ENCODE measurements at regions not wholly inside any gene's neighbourhood (a gene's known extent, or its start where the extent isn't known, plus 50 kb on each side); places are given as distances from the start of the nearest gene placed in this dataset.

- Histone ChIP-seq H3K4me3 (ENCODE audit: low read depth, low read length) (no peak overlapping the region), H3K4me1 (ENCODE audit: control insufficient read depth, insufficient read depth, low read length) (no peaks in the 10 kb centered on the region), H3K36me3 (ENCODE audit: control insufficient read depth, insufficient read depth, low read length) (no peaks in the 10 kb centered on the region), H3K9me3 (ENCODE audit: control insufficient read depth, insufficient read depth, low read length) (no peaks in the 10 kb centered on the region), H3K27me3 (ENCODE audit: control insufficient read depth, insufficient read depth, low read length) (no peaks in the 10 kb centered on the region), H3K9ac (ENCODE audit: low read depth, low read length) (no peak overlapping the region)
Measured at GRCh38 chr10:130336617-130337304, 200.6 kb downstream of the GLRX3 start.

GRCh38 chr10:130337305-130337640 lies 201.1 kb downstream of the GLRX3 start:
- Histone ChIP-seq H3K4me1 (ENCODE audit: control insufficient read depth, insufficient read depth, low read length) (no peaks in the 10 kb centered on the region), H3K9ac (ENCODE audit: low read depth, low read length) (no peak overlapping the region), H3K9me3 (ENCODE audit: control insufficient read depth, insufficient read depth, low read length) (no peaks in the 10 kb centered on the region), H3K4me3 (ENCODE audit: low read depth, low read length) (no peak overlapping the region), H3K36me3 (ENCODE audit: control insufficient read depth, insufficient read depth, low read length) (no peaks in the 10 kb centered on the region), H3K27me3 (ENCODE audit: control insufficient read depth, insufficient read depth, low read length) (no peaks in the 10 kb centered on the region)

- H3K9ac ChIP-seq (ENCODE audit: low read depth, low read length): no peak overlapping the region
- H3K9me3 ChIP-seq (ENCODE audit: control insufficient read depth, insufficient read depth, low read length): no peaks in the 10 kb centered on the region
- H3K4me3 ChIP-seq (ENCODE audit: low read depth, low read length): no peak overlapping the region
- no peaks in the 10 kb centered on the region for H3K36me3 ChIP-seq (ENCODE audit: control insufficient read depth, insufficient read depth, low read length)
- no peaks in the 10 kb centered on the region for H3K4me1 ChIP-seq (ENCODE audit: control insufficient read depth, insufficient read depth, low read length)
- H3K27me3 ChIP-seq (ENCODE audit: control insufficient read depth, insufficient read depth, low read length): no peaks in the 10 kb centered on the region
Measured at GRCh38 chr10:130337696-130338635, 201.8 kb downstream of the GLRX3 start.

GRCh38 chr10:130338636-130339024 lies 202.4 kb downstream of the GLRX3 start:
- Histone ChIP-seq H3K9me3 (ENCODE audit: control insufficient read depth, insufficient read depth, low read length) (no peaks in the 10 kb centered on the region), H3K9ac (ENCODE audit: low read depth, low read length) (no peak overlapping the region), H3K36me3 (ENCODE audit: control insufficient read depth, insufficient read depth, low read length) (no peaks in the 10 kb centered on the region), H3K27me3 (ENCODE audit: control insufficient read depth, insufficient read depth, low read length) (no peaks in the 10 kb centered on the region), H3K4me3 (ENCODE audit: low read depth, low read length) (no peak overlapping the region), H3K4me1 (ENCODE audit: control insufficient read depth, insufficient read depth, low read length) (no peaks in the 10 kb centered on the region)

- no peaks in the 10 kb centered on the region for H3K9me3 ChIP-seq (ENCODE audit: control insufficient read depth, insufficient read depth, low read length)
- no peaks in the 10 kb centered on the region for H3K4me1 ChIP-seq (ENCODE audit: control insufficient read depth, insufficient read depth, low read length)
- H3K4me3 ChIP-seq (ENCODE audit: low read depth, low read length): no peak overlapping the region
- H3K9ac ChIP-seq (ENCODE audit: low read depth, low read length): no peak overlapping the region
- no peaks in the 10 kb centered on the region for H3K36me3 ChIP-seq (ENCODE audit: control insufficient read depth, insufficient read depth, low read length)
- no peaks in the 10 kb centered on the region for H3K27me3 ChIP-seq (ENCODE audit: control insufficient read depth, insufficient read depth, low read length)
Measured at GRCh38 chr10:130339091-130339490, 202.9 kb downstream of the GLRX3 start.

- Histone ChIP-seq H3K4me1 (ENCODE audit: control insufficient read depth, insufficient read depth, low read length) (no peaks in the 10 kb centered on the region), H3K36me3 (ENCODE audit: control insufficient read depth, insufficient read depth, low read length) (no peaks in the 10 kb centered on the region), H3K9me3 (ENCODE audit: control insufficient read depth, insufficient read depth, low read length) (no peaks in the 10 kb centered on the region), H3K27me3 (ENCODE audit: control insufficient read depth, insufficient read depth, low read length) (no peaks in the 10 kb centered on the region), H3K9ac (ENCODE audit: low read depth, low read length) (no peak overlapping the region), H3K4me3 (ENCODE audit: low read depth, low read length) (no peak overlapping the region)
Measured at GRCh38 chr10:130339911-130340310, 203.7 kb downstream of the GLRX3 start.

- Histone ChIP-seq H3K9me3 (ENCODE audit: control insufficient read depth, insufficient read depth, low read length) (no peaks in the 10 kb centered on the region), H3K4me1 (ENCODE audit: control insufficient read depth, insufficient read depth, low read length) (no peaks in the 10 kb centered on the region), H3K9ac (ENCODE audit: low read depth, low read length) (no peak overlapping the region), H3K4me3 (ENCODE audit: low read depth, low read length) (no peak overlapping the region), H3K36me3 (ENCODE audit: control insufficient read depth, insufficient read depth, low read length) (no peaks in the 10 kb centered on the region), H3K27me3 (ENCODE audit: control insufficient read depth, insufficient read depth, low read length) (no peaks in the 10 kb centered on the region)
Measured at GRCh38 chr10:130340816-130341215, 204.6 kb downstream of the GLRX3 start.

GRCh38 chr10:130341356-130341755 lies 205.2 kb downstream of the GLRX3 start:
- no peaks in the 10 kb centered on the region for H3K9me3 ChIP-seq (ENCODE audit: control insufficient read depth, insufficient read depth, low read length)
- H3K4me1 ChIP-seq (ENCODE audit: control insufficient read depth, insufficient read depth, low read length): no peaks in the 10 kb centered on the region
- no peaks in the 10 kb centered on the region for H3K27me3 ChIP-seq (ENCODE audit: control insufficient read depth, insufficient read depth, low read length)
- H3K36me3 ChIP-seq (ENCODE audit: control insufficient read depth, insufficient read depth, low read length): no peaks in the 10 kb centered on the region
- H3K4me3 ChIP-seq (ENCODE audit: low read depth, low read length): no peak overlapping the region
- no peak overlapping the region for H3K9ac ChIP-seq (ENCODE audit: low read depth, low read length)

GRCh38 chr10:130345728-130346127 lies 209.5 kb downstream of the GLRX3 start:
- Histone ChIP-seq H3K36me3 (ENCODE audit: control insufficient read depth, insufficient read depth, low read length) (no peaks in the 10 kb centered on the region), H3K9me3 (ENCODE audit: control insufficient read depth, insufficient read depth, low read length) (no peaks in the 10 kb centered on the region), H3K4me3 (ENCODE audit: low read depth, low read length) (no peak overlapping the region), H3K27me3 (ENCODE audit: control insufficient read depth, insufficient read depth, low read length) (no peaks in the 10 kb centered on the region), H3K9ac (ENCODE audit: low read depth, low read length) (no peak overlapping the region), H3K4me1 (ENCODE audit: control insufficient read depth, insufficient read depth, low read length) (no peaks in the 10 kb centered on the region)

- H3K36me3 ChIP-seq (ENCODE audit: control insufficient read depth, insufficient read depth, low read length): no peaks in the 10 kb centered on the region
- no peaks in the 10 kb centered on the region for H3K9me3 ChIP-seq (ENCODE audit: control insufficient read depth, insufficient read depth, low read length)
- no peak overlapping the region for H3K4me3 ChIP-seq (ENCODE audit: low read depth, low read length)
- H3K9ac ChIP-seq (ENCODE audit: low read depth, low read length): no peak overlapping the region
- H3K4me1 ChIP-seq (ENCODE audit: control insufficient read depth, insufficient read depth, low read length): no peaks in the 10 kb centered on the region
- no peaks in the 10 kb centered on the region for H3K27me3 ChIP-seq (ENCODE audit: control insufficient read depth, insufficient read depth, low read length)
Measured at GRCh38 chr10:130350996-130351395, 214.8 kb downstream of the GLRX3 start.

- Histone ChIP-seq H3K4me3 (ENCODE audit: low read depth, low read length) (no peak overlapping the region), H3K9me3 (ENCODE audit: control insufficient read depth, insufficient read depth, low read length) (no peaks in the 10 kb centered on the region), H3K36me3 (ENCODE audit: control insufficient read depth, insufficient read depth, low read length) (no peaks in the 10 kb centered on the region), H3K4me1 (ENCODE audit: control insufficient read depth, insufficient read depth, low read length) (no peaks in the 10 kb centered on the region), H3K9ac (ENCODE audit: low read depth, low read length) (no peak overlapping the region), H3K27me3 (ENCODE audit: control insufficient read depth, insufficient read depth, low read length) (no peaks in the 10 kb centered on the region)
Measured at GRCh38 chr10:130351466-130352290, 215.5 kb downstream of the GLRX3 start.
